H9 (cell line): ENCODE measurements at regions not wholly inside any gene's neighbourhood (a gene's known extent, or its start where the extent isn't known, plus 50 kb on each side); places are given as distances from the start of the nearest gene placed in this dataset.

Source experiments
- DNase-seq: peaks from one replicate; pipeline ENCODE4 v3.0.0-alpha.2; 2017
- H2AFZ ChIP-seq: one replicate; pipeline ENCODE4 v1.6.1; 2013; ENCODE audit warnings: mild to moderate bottlenecking, low read length, control low read depth, moderate library complexity
- H2AK5ac ChIP-seq: 2 replicates; pipeline ENCODE4 v1.6.1; 2013; ENCODE audit warnings: low read length, control low read depth, mixed read lengths; ENCODE audit not compliant: insufficient read length
- H2BK120ac ChIP-seq: one replicate; pipeline ENCODE4 v1.6.1; 2013; ENCODE audit warnings: low read depth, mild to moderate bottlenecking, low read length, control low read depth, inconsistent platforms; ENCODE audit not compliant: poor library complexity, severe bottlenecking
- H2BK12ac ChIP-seq: 2 replicates; pipeline ENCODE4 v1.6.1; 2013; ENCODE audit warnings: low read length, control low read depth, mixed read lengths, low read depth; ENCODE audit not compliant: insufficient read length
- H2BK15ac ChIP-seq: 2 replicates; pipeline ENCODE4 v1.6.1; 2013; ENCODE audit warnings: low read depth, low read length, control low read depth
- H2BK20ac ChIP-seq: one replicate; pipeline ENCODE4 v1.6.1; 2013; ENCODE audit warnings: low read depth, mild to moderate bottlenecking, low read length, control low read depth, inconsistent platforms; ENCODE audit not compliant: poor library complexity, severe bottlenecking
- H2BK5ac ChIP-seq: 2 replicates; pipeline ENCODE4 v1.6.1; 2013; ENCODE audit warnings: low read length, control low read depth, mixed read lengths; ENCODE audit not compliant: insufficient read length
- H3K14ac ChIP-seq: 2 replicates; pipeline ENCODE4 v1.6.1; 2013; ENCODE audit warnings: low read length, control low read depth; ENCODE audit not compliant: insufficient read depth
- H3K18ac ChIP-seq: 2 replicates; pipeline ENCODE4 v1.6.1; 2013; ENCODE audit warnings: low read depth, mild to moderate bottlenecking, mixed read lengths, low read length, control low read depth; ENCODE audit not compliant: insufficient read length
- H3K23ac ChIP-seq: 2 replicates; pipeline ENCODE4 v1.6.1; 2013; ENCODE audit warnings: low read length, control low read depth, mixed read lengths, low read depth; ENCODE audit not compliant: insufficient read length
- H3K23me2 ChIP-seq: 2 replicates; pipeline ENCODE4 v1.6.1; 2013; ENCODE audit warnings: low read depth, mild to moderate bottlenecking, mixed read lengths, low read length, control low read depth; ENCODE audit not compliant: insufficient read length, poor library complexity, severe bottlenecking
- H3K27ac ChIP-seq: 2 replicates; pipeline ENCODE4 v1.5.1; 2013; ENCODE audit warnings: low read length, control low read depth, mixed read lengths, low read depth; ENCODE audit not compliant: insufficient read length
- H3K27me3 ChIP-seq: 2 replicates; pipeline ENCODE4 v1.6.1; 2013; ENCODE audit warnings: low read length, control low read depth, inconsistent platforms; ENCODE audit not compliant: insufficient read depth
- H3K4ac ChIP-seq: 2 replicates; pipeline ENCODE4 v1.6.1; 2013; ENCODE audit warnings: low read depth, mild to moderate bottlenecking, control low read depth, inconsistent platforms, low read length, moderate library complexity
- H3K4me1 ChIP-seq: 2 replicates; pipeline ENCODE4 v1.6.1; 2013; ENCODE audit warnings: low read length, control low read depth, inconsistent platforms; ENCODE audit not compliant: insufficient read depth
- H3K4me2 ChIP-seq: 2 replicates; pipeline ENCODE4 v1.6.1; 2013; ENCODE audit warnings: low read length, control low read depth, mixed read lengths; ENCODE audit not compliant: insufficient read length, insufficient read depth
- H3K56ac ChIP-seq: 2 replicates; pipeline ENCODE4 v1.6.1; 2013; ENCODE audit warnings: low read depth, mild to moderate bottlenecking, mixed read lengths, low read length, control low read depth; ENCODE audit not compliant: insufficient read length
- H3K79me1 ChIP-seq: 2 replicates; pipeline ENCODE4 v1.6.1; 2013; ENCODE audit warnings: low read depth, mild to moderate bottlenecking, moderate library complexity, low read length, control low read depth, inconsistent platforms; ENCODE audit not compliant: insufficient read depth, poor library complexity, severe bottlenecking
- H3K79me2 ChIP-seq: 2 replicates; pipeline ENCODE4 v1.6.1; 2013; ENCODE audit warnings: low read length, control low read depth, inconsistent platforms; ENCODE audit not compliant: insufficient read depth
- H3K9ac ChIP-seq: 2 replicates; pipeline ENCODE4 v1.6.1; 2013; ENCODE audit warnings: low read length, control low read depth, mixed read lengths; ENCODE audit not compliant: insufficient read length; ENCODE audit errors: extremely low read depth
- H3K9me3 ChIP-seq: one replicate; pipeline ENCODE4 v1.6.1; 2013; ENCODE audit warnings: low read depth, low read length, inconsistent platforms; ENCODE audit not compliant: control insufficient read depth
- H3T11ph ChIP-seq: one replicate; pipeline ENCODE4 v1.6.1; 2013; ENCODE audit warnings: mild to moderate bottlenecking, low read length, control low read depth, inconsistent platforms
- H4K20me1 ChIP-seq: one replicate; pipeline ENCODE4 v1.6.1; 2013; ENCODE audit not compliant: control insufficient read depth, insufficient read length, insufficient read depth
- H4K5ac ChIP-seq: 2 replicates; pipeline ENCODE4 v1.6.1; 2013; ENCODE audit warnings: low read depth, mild to moderate bottlenecking, mixed read lengths, low read length, control low read depth; ENCODE audit not compliant: insufficient read length
- H4K8ac ChIP-seq: replicated peaks from 2 replicates; pipeline ENCODE4 v1.6.1; 2013; ENCODE audit warnings: low read length, control low read depth, mixed read lengths, low read depth; ENCODE audit not compliant: insufficient read length
- H4K91ac ChIP-seq: 2 replicates; pipeline ENCODE4 v1.6.1; 2013; ENCODE audit warnings: low read depth, mild to moderate bottlenecking, moderate library complexity, mixed read lengths, low read length, control low read depth; ENCODE audit not compliant: insufficient read length
- H3K27ac Mint-ChIP-seq, 3 experiments: 2 replicates in 2 of 3; 3 replicates in 1 of 3; pipeline ENCODE4 v1.8.0; 2020 to 2021; ENCODE audit warnings: mixed read lengths in 3 of 3, mild to moderate bottlenecking in 1 of 3, moderate library complexity in 1 of 3
- H3K27me3 Mint-ChIP-seq: 2 replicates; pipeline ENCODE4 v1.8.0; 2021; ENCODE audit warnings: low read depth, mild to moderate bottlenecking, moderate library complexity, mixed read lengths
- H3K36me3 Mint-ChIP-seq, 3 experiments: 2 replicates in 2 of 3; 3 replicates in 1 of 3; pipeline ENCODE4 v1.8.0; 2020 to 2021; ENCODE audit warnings: low read depth in 3 of 3, mixed read lengths in 3 of 3; ENCODE audit not compliant: insufficient read depth in 1 of 3
- H3K4me1 Mint-ChIP-seq, 2 experiments: 2 replicates each; pipeline ENCODE4 v1.8.0; 2020; ENCODE audit warnings: mixed read lengths in 2 of 2
- H3K4me3 Mint-ChIP-seq, 2 experiments: 2 replicates in 1 of 2; 3 replicates in 1 of 2; pipeline ENCODE4 v1.8.0; 2020 to 2021; ENCODE audit warnings: mild to moderate bottlenecking in 2 of 2, mixed read lengths in 2 of 2, moderate library complexity in 1 of 2
- H3K9me3 Mint-ChIP-seq, 2 experiments: 2 replicates in 1 of 2; 3 replicates in 1 of 2; pipeline ENCODE4 v1.8.0; 2020; ENCODE audit warnings: mild to moderate bottlenecking in 2 of 2, mixed read lengths in 2 of 2, moderate library complexity in 1 of 2
- CTCF ChIP-seq: fragments of 200-600 bp; sonication (generic); conservative IDR thresholded peaks from 3 replicates; pipeline ENCODE4 v1.8.0; 2021; ENCODE audit warnings: antibody characterized with exemption, mild to moderate bottlenecking
- WGBS: extraction: QIAGEN DNeasy Blood & Tissue Kit; methylation state at CpG from one replicate; pipeline ENCODE4 v1.1.7; 2013; ENCODE audit warnings: missing lambda C conversion rate, low lambda C conversion rate, mixed read lengths; ENCODE audit not compliant: insufficient read length; ENCODE audit errors: extremely low coverage; 5-methylcytosine and 5-hydroxymethylcytosine counted together

- Histone ChIP-seq H3K9me3 (no peaks in the 10 kb centered on the region), H4K20me1 (no peaks in the 10 kb centered on the region), H3K4me2 (no peak overlapping the region), H3K56ac (no peak overlapping the region), H2BK12ac (no peak overlapping the region), H2BK5ac (no peak overlapping the region), H2AFZ (no peak overlapping the region), H4K8ac (no peak overlapping the region), H3K4ac (no peak overlapping the region), H2AK5ac (no peak overlapping the region), H3K9ac (no peak overlapping the region), H4K91ac (no peak overlapping the region), H3K18ac (no peak overlapping the region), H3K23ac (no peak overlapping the region), H3K14ac (no peak overlapping the region), H2BK15ac (no peak overlapping the region), H2BK120ac (no peak overlapping the region), H3K79me1 (no peaks in the 10 kb centered on the region), H3K4me1 (no peaks in the 10 kb centered on the region), H2BK20ac (no peak overlapping the region), H3K27ac (no peak overlapping the region), H3K27me3 (no peaks in the 10 kb centered on the region), H3K23me2 (no peaks in the 10 kb centered on the region), H4K5ac (no peak overlapping the region), H3T11ph (no peak overlapping the region), H3K79me2 (no peaks in the 10 kb centered on the region)
- TF ChIP-seq CTCF = no peak
- Mint-ChIP-seq H3K4me1 (no peaks in the 10 kb centered on the region), H3K27ac (no peak overlapping the region), H3K36me3 (peaks cover 3 to 22% (median 3%) of the 10 kb centered on the region in 3 experiments; a peak in 5 of 7 replicates), H3K4me3 (no peak overlapping the region), H3K27me3 (no peaks in the 10 kb centered on the region; the same call in 1 of the 2 replicates), H3K9me3 (peaks cover 13 to 24% of the 10 kb centered on the region in 2 experiments)
- no CpG with 5 or more reads among the region's 1 CpG for WGBS
- DNase-seq = no peak
Measured at GRCh38 chr10:83354456-83354855, 784.9 kb upstream of the GHITM start.
